ENCODE measurements at regions not wholly inside any gene's neighbourhood (a gene's known extent, or its start where the extent isn't known, plus 50 kb on each side); places are given as distances from the start of the nearest gene placed in this dataset.

DNA sequence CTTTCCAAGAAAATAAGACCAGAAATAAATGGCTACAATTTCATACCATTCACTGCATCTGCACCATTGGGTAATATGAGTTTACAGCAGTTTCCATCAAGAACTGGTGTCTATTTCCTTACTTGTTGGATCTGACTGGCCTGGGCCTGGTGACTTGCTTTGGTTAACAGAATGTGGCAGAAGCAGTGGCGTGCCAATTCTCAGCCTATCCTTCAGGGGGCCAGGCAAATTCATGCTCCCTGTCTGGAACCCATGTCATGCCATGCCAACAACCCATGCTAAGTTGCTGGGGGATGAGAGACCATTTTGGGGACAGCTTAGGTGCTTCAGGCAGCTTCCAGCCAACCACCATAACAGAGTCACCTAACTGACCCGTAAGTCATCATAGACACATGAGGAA is 656.7 kb downstream of the SPOCK3 start (continued):
- TF ChIP-seq, protein P1, sequence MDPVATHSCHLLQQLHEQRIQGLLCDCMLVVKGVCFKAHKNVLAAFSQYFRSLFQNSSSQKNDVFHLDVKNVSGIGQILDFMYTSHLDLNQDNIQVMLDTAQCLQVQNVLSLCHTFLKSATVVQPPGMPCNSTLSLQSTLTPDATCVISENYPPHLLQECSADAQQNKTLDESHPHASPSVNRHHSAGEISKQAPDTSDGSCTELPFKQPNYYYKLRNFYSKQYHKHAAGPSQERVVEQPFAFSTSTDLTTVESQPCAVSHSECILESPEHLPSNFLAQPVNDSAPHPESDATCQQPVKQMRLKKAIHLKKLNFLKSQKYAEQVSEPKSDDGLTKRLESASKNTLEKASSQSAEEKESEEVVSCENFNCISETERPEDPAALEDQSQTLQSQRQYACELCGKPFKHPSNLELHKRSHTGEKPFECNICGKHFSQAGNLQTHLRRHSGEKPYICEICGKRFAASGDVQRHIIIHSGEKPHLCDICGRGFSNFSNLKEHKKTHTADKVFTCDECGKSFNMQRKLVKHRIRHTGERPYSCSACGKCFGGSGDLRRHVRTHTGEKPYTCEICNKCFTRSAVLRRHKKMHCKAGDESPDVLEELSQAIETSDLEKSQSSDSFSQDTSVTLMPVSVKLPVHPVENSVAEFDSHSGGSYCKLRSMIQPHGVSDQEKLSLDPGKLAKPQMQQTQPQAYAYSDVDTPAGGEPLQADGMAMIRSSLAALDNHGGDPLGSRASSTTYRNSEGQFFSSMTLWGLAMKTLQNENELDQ (tag by site-specific recombination; IDR thresholded peaks at IDR 0.05; ENCODE audit: low read depth), result no peak
- no peak for TF ChIP-seq ZNF274 (IDR thresholded peaks at IDR 0.05; ENCODE audit: low read length)
- no peak for TF ChIP-seq ZNF274 (tag by site-specific recombination; IDR thresholded peaks at IDR 0.05; ENCODE audit: borderline replicate concordance)
- TF ChIP-seq ZFP41 (tag by site-specific recombination; IDR thresholded peaks at IDR 0.05; ENCODE audit: borderline replicate concordance), result no peak
- TF ChIP-seq, protein P2, sequence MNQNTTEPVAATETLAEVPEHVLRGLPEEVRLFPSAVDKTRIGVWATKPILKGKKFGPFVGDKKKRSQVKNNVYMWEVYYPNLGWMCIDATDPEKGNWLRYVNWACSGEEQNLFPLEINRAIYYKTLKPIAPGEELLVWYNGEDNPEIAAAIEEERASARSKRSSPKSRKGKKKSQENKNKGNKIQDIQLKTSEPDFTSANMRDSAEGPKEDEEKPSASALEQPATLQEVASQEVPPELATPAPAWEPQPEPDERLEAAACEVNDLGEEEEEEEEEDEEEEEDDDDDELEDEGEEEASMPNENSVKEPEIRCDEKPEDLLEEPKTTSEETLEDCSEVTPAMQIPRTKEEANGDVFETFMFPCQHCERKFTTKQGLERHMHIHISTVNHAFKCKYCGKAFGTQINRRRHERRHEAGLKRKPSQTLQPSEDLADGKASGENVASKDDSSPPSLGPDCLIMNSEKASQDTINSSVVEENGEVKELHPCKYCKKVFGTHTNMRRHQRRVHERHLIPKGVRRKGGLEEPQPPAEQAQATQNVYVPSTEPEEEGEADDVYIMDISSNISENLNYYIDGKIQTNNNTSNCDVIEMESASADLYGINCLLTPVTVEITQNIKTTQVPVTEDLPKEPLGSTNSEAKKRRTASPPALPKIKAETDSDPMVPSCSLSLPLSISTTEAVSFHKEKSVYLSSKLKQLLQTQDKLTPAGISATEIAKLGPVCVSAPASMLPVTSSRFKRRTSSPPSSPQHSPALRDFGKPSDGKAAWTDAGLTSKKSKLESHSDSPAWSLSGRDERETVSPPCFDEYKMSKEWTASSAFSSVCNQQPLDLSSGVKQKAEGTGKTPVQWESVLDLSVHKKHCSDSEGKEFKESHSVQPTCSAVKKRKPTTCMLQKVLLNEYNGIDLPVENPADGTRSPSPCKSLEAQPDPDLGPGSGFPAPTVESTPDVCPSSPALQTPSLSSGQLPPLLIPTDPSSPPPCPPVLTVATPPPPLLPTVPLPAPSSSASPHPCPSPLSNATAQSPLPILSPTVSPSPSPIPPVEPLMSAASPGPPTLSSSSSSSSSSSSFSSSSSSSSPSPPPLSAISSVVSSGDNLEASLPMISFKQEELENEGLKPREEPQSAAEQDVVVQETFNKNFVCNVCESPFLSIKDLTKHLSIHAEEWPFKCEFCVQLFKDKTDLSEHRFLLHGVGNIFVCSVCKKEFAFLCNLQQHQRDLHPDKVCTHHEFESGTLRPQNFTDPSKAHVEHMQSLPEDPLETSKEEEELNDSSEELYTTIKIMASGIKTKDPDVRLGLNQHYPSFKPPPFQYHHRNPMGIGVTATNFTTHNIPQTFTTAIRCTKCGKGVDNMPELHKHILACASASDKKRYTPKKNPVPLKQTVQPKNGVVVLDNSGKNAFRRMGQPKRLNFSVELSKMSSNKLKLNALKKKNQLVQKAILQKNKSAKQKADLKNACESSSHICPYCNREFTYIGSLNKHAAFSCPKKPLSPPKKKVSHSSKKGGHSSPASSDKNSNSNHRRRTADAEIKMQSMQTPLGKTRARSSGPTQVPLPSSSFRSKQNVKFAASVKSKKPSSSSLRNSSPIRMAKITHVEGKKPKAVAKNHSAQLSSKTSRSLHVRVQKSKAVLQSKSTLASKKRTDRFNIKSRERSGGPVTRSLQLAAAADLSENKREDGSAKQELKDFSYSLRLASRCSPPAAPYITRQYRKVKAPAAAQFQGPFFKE (tag by site-specific recombination; IDR thresholded peaks at IDR 0.05; ENCODE audit: borderline replicate concordance), result no peak

DNA sequence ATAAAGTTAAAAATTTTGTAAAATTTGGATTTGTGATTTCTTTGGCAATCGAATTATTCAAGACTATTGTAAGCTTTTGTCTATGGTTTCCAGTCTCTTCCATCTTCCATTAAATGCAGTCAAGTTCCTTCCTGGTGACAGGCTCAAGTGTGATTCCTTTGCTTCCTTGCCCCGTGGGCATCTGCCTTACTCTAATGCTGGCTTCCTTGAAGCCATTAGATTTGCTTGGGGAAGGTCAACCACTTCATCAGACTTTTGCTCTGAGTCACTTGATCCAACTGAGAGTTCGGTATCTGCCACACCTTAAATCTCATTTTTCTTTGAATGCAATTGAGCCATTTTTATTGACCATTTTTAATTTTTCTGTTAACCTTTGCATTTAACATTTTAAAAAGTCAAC is 648.8 kb downstream of the SPOCK3 start:
- H3K27ac ChIP-seq (ENCODE audit: extremely low read depth, low read depth, low read length), result no peak overlapping the region
- no peaks in the 10 kb centered on the region for H3K4me1 ChIP-seq (ENCODE audit: control insufficient read depth, insufficient read depth, low read length)
- no peak overlapping the region for H3K4me3 ChIP-seq (ENCODE audit: low read depth, low read length)
- H3K9me3 ChIP-seq (ENCODE audit: control insufficient read depth, insufficient read depth, low read depth, low read length), result no peaks in the 10 kb centered on the region
- no peaks in the 10 kb centered on the region for H3K36me3 ChIP-seq (ENCODE audit: control insufficient read depth in 2 of 2, insufficient read depth in 1 of 2, low read length in 2 of 2)
- ChIA-PET POLR2A (no interaction called here), CTCF (no interaction called here)
- no peak for TF ChIP-seq ZNF623 (tag by site-specific recombination; IDR thresholded peaks at IDR 0.05)
- TF ChIP-seq ZIC2 (tag by site-specific recombination; IDR thresholded peaks at IDR 0.05), result no peak
- TF ChIP-seq, protein P3, sequence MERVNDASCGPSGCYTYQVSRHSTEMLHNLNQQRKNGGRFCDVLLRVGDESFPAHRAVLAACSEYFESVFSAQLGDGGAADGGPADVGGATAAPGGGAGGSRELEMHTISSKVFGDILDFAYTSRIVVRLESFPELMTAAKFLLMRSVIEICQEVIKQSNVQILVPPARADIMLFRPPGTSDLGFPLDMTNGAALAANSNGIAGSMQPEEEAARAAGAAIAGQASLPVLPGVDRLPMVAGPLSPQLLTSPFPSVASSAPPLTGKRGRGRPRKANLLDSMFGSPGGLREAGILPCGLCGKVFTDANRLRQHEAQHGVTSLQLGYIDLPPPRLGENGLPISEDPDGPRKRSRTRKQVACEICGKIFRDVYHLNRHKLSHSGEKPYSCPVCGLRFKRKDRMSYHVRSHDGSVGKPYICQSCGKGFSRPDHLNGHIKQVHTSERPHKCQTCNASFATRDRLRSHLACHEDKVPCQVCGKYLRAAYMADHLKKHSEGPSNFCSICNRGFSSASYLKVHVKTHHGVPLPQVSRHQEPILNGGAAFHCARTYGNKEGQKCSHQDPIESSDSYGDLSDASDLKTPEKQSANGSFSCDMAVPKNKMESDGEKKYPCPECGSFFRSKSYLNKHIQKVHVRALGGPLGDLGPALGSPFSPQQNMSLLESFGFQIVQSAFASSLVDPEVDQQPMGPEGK (tag by site-specific recombination; IDR thresholded peaks at IDR 0.05), result no peak
- no peak for TF ChIP-seq YY1 (tag by site-specific recombination; IDR thresholded peaks at IDR 0.05)
- TF ChIP-seq ZFHX2 (tag by site-specific recombination; conservative IDR thresholded peaks at IDR 0.05), result no peak
- no peak for TF ChIP-seq ZNF664 (tag by site-specific recombination; IDR thresholded peaks at IDR 0.05)
- TF ChIP-seq ZNF133 (tag by site-specific recombination; IDR thresholded peaks at IDR 0.05), result no peak

DNA sequence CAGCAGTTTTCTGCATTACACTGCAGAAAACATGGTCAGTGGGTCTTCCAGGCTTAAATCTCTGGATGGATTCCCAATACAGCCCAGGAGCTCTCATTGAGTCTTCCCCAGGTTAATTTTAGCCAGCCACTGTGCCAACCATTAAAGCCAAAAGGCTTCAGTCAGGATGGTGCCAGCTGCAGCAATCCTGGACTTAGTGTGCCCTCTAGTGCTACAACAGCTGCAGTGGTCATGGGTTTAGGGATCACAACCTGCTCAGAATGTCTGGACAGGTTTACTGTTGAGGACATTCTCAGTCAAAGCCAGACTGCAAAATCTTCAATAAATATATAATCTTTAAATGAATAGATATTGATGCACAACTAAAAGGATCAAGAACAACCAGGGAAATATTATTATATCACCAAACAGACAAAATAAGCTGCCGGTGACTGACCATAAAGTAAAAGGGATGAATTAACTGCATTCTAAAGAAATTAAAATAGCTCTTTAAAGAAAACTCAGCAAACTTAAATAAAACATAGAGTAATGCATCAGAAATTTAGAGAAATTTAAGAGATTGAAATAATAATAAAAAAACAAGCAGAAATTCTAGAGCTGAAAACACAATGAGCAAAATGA is 639.9 kb downstream of the SPOCK3 start:
- Histone ChIP-seq H3K9me3 (ENCODE audit: control insufficient read depth, insufficient read depth, low read depth, low read length) (no peaks in the 10 kb centered on the region), H3K27ac (ENCODE audit: extremely low read depth, low read depth, low read length) (no peak overlapping the region), H3K36me3 (ENCODE audit: control insufficient read depth in 2 of 2, insufficient read depth in 1 of 2, low read length in 2 of 2) (no peaks in the 10 kb centered on the region), H3K4me1 (ENCODE audit: control insufficient read depth, insufficient read depth, low read length) (no peaks in the 10 kb centered on the region), H3K4me3 (ENCODE audit: low read depth, low read length) (no peak overlapping the region)
- ChIA-PET POLR2A (no interaction called here), CTCF (interaction anchor here (0.6 to 3.9 kb wide), 8 partner anchors 34 to 1428 kb away, joined by 3 to 25 read pairs (median 3); no protein-coding TSS in a partner anchor)
- TF ChIP-seq, protein P4, sequence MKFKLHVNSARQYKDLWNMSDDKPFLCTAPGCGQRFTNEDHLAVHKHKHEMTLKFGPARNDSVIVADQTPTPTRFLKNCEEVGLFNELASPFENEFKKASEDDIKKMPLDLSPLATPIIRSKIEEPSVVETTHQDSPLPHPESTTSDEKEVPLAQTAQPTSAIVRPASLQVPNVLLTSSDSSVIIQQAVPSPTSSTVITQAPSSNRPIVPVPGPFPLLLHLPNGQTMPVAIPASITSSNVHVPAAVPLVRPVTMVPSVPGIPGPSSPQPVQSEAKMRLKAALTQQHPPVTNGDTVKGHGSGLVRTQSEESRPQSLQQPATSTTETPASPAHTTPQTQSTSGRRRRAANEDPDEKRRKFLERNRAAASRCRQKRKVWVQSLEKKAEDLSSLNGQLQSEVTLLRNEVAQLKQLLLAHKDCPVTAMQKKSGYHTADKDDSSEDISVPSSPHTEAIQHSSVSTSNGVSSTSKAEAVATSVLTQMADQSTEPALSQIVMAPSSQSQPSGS (tag by site-specific recombination; IDR thresholded peaks at IDR 0.05; ENCODE audit: low read depth), result no peak
- TF ChIP-seq ZNF404 (tag by site-specific recombination; IDR thresholded peaks at IDR 0.05), result no peak
- TF ChIP-seq, protein P5, sequence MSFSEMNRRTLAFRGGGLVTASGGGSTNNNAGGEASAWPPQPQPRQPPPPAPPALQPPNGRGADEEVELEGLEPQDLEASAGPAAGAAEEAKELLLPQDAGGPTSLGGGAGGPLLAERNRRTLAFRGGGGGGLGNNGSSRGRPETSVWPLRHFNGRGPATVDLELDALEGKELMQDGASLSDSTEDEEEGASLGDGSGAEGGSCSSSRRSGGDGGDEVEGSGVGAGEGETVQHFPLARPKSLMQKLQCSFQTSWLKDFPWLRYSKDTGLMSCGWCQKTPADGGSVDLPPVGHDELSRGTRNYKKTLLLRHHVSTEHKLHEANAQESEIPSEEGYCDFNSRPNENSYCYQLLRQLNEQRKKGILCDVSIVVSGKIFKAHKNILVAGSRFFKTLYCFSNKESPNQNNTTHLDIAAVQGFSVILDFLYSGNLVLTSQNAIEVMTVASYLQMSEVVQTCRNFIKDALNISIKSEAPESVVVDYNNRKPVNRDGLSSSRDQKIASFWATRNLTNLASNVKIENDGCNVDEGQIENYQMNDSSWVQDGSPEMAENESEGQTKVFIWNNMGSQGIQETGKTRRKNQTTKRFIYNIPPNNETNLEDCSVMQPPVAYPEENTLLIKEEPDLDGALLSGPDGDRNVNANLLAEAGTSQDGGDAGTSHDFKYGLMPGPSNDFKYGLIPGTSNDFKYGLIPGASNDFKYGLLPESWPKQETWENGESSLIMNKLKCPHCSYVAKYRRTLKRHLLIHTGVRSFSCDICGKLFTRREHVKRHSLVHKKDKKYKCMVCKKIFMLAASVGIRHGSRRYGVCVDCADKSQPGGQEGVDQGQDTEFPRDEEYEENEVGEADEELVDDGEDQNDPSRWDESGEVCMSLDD (tag by site-specific recombination; IDR thresholded peaks at IDR 0.05), result no peak
- peak; percentile 41 for TF ChIP-seq ZNF654 (tag by site-specific recombination; IDR thresholded peaks at IDR 0.05; ENCODE audit: low read depth)
- TF ChIP-seq, protein P6, sequence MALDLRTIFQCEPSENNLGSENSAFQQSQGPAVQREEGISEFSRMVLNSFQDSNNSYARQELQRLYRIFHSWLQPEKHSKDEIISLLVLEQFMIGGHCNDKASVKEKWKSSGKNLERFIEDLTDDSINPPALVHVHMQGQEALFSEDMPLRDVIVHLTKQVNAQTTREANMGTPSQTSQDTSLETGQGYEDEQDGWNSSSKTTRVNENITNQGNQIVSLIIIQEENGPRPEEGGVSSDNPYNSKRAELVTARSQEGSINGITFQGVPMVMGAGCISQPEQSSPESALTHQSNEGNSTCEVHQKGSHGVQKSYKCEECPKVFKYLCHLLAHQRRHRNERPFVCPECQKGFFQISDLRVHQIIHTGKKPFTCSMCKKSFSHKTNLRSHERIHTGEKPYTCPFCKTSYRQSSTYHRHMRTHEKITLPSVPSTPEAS (tag by site-specific recombination; IDR thresholded peaks at IDR 0.05), result no peak
